GM19467 (cell line): ENCODE measurements at regions not wholly inside any gene's neighbourhood (a gene's known extent, or its start where the extent isn't known, plus 50 kb on each side); places are given as distances from the start of the nearest gene placed in this dataset.

ENCODE experiments used
- ATAC-seq: cut with Tn5 transposase; IDR thresholded peaks from one replicate; pipeline ENCODE4 v1.9.1; 2021; ENCODE audit warnings: mild to moderate bottlenecking, moderate library complexity; ENCODE audit not compliant: unreplicated experiment

- ATAC-seq, result no peak
Observed at GRCh38 chr2:61722800-61723199, 131.1 kb downstream of the FAM161A start.

DNA sequence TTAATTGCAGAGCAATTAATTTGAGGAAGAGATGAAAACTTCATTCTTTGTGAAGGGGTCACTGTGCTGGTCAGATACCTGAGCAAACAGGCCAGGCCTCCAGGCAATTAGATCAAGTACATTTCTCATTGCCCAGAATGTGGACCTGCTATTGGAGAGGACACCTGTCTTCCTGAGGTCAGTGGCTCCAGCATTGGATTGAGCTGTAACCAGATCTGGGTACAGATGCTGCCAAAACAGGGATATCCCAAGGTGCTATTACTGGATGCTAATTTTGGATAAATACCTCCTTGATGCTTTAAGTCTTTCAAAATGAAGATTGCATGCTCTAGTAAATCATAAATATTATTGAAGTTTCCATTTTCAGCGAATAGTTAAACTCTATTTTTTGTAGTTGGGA is 131.5 kb downstream of the FAM161A start:
- no peak for ATAC-seq

- ATAC-seq, result no peak
Observed at GRCh38 chr2:61721382-61721781, 132.5 kb downstream of the FAM161A start.

DNA sequence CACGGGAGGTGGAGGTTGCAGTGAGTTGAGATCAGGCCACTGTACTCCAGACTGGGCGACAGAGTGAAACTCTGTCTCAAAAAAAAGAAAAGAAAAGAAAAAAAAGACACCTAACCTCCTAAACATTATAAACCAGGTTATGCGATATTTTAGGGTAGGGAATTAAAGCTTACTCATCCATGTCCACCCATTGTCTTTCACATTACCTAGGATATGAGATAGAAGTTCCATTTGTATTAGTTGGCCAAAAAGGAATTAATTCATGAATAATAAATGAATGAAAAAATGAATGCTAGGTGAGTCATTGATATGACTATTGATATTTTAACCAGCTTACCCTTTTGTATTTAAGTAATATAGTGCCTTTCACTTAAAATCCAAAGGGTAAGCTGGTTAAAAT is 132.9 kb downstream of the FAM161A start:
- ATAC-seq, result no peak

GRCh38 chr2:61718965-61719364 is 134.9 kb downstream of the FAM161A start:
- no peak for ATAC-seq

GRCh38 chr2:61715506-61715905 is 138.4 kb downstream of the FAM161A start:
- ATAC-seq, result no peak

DNA sequence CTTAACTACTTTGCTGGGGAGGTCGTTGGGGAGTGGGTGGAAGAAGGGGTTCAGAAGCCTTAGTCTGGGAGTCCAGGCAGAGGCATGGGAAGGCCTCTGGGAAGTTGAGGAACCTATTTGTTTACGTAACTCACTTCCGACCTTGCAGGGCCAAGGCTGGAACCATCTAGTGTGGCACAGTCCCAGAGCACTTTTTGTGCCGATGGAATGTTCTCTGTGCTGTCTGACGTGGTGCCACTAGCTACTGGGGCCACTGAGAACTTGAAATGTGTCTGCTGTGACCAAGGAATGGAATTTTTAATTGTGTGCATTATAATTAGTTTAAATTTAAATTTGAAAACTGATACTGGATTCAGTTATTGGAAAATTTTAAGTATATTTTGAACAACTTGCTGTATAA is 139.7 kb downstream of the FAM161A start:
- no peak for ATAC-seq

- ATAC-seq, result no peak
Observed at GRCh38 chr2:61713457-61713856, 140.4 kb downstream of the FAM161A start.

DNA sequence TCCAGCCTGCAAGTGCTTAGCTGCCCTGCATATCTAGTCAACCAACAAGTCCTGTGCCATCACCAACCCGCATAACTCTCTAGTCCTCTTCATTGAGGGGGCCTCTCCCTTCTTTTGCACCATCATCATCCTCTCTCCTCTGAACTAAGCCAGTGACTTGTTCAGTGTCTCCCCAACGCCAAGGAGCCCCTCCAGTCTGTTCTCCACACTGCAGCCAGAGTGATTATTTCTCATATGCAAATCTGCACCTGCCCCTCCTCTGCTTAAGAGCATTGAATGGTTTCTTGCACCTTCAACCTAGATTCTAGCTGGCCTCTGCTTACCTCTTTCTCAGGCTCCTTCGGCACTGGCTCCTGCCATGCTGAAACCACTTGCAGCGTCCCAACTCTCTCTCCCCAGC is 141.8 kb downstream of the FAM161A start:
- no peak for ATAC-seq

- ATAC-seq, result no peak
Observed at GRCh38 chr2:61710711-61711110, 143.1 kb downstream of the FAM161A start.

GRCh38 chr2:61707984-61708852 is 145.6 kb downstream of the FAM161A start:
- peak; percentile 94 for ATAC-seq

GRCh38 chr2:61705625-61706024 is 148.2 kb downstream of the FAM161A start:
- no peak for ATAC-seq

DNA sequence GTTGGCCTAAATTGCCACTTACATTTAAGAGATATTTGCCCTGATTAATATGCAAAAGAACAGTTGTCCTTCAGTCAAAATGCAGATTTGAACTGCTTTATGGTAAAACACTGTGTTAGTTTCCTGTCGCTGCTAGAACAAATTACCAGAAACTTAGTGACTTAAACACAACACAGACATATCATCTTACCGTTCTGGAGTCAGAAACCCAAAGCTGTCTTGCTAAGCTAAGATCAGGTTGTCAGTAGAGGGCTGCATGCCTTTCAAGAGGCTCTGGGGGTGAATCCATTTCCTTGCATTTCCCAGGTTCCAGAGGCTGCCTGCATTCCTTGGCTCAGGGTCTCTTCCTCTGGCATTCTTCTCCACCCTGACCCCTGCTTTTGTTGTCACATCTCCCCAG is 149.5 kb downstream of the FAM161A start:
- no peak for ATAC-seq

DNA sequence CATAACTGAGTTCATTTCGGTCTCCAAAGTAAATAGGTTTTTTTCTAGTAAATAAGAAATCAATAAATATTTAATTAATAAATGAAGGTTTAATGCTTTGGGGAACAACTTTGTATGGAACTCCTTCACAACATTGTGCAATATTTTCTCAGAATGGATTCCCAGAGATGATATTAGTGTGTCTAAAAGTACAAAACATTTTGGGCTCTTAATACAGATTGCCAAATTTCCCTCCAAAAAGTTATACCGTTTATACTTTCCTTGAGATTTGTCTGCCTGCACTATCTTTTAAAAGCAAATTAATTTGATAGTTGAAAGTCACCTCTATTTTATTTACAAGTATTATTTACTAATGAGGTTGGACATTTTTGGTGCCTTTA is 151.8 kb downstream of the FAM161A start:
- ATAC-seq, result no peak

- no peak for ATAC-seq
Observed at GRCh38 chr2:61700464-61700863, 153.4 kb downstream of the FAM161A start.

DNA sequence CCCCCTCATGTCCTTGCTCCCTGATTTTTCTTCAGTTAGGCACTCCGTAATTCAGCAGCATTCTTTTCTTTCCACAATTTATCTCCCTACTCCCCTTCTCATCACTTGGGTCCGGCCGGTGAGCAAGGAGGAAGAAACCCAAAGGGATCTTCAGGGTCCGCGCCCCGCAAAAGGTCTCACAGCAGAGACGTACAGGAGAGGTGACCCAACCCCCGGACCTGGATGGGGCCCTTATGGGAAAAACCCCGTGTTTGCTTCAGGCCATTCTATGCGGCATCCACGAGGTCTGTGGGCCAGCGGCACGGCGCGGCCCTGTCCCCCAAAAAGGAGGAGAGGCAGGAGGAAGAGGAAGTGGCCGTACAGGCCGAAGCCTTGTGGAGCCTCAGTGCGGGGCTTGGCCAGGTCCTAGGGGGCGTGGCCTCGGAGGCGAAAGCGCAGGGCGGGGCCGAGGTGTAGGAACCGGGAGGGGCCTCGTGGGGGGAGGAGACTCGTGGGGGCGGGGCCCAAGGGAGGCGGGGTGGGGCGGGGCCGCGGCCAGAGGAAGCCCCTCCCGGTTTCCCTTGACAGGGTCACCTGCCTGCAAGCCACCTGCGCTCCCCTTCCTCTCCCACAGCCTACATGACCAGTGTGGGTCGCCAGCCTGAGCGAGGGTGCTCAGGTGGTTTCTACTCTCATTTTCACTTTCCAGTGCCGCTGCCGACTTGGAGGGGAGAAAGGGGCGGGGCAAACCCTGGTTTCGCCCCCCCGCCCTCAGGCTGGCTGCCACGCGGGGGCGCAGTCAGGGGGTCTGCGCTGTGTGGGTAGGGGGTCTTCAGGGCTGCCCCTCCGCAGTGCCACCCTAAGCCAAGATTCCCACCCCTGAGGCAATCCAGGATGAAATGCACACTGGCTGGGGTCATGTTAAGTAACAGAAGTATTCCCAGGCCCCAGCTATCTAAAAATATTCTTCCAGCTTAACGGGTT is 156.4 kb upstream of the XPO1 start:
- peak; percentile 94 for ATAC-seq

GRCh38 chr2:61693744-61694143 is 155.6 kb upstream of the XPO1 start:
- ATAC-seq, result no peak

GRCh38 chr2:61690078-61690596 is 152.0 kb upstream of the XPO1 start:
- no peak for ATAC-seq

DNA sequence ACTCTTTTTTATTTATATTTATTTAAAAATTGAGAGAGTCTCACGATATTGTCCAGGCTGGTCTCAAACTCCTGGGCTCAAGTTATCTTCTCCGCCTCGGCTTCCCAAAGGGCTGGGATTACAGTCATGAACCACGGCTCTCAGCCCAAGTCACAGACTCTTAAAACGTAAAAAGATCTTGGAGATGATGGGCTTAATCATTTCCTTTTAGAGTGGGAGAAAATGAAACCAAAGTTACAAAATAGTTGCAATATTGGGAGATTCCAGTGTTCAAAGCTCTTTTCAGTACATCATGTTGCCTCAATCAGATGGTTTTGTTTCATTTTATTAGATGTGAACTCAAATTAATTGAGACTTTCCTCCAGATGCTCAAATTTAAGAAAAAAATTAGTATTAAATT is 151.4 kb upstream of the XPO1 start:
- ATAC-seq, result no peak

- ATAC-seq, result no peak
Observed at GRCh38 chr2:61688369-61689334, 150.5 kb upstream of the XPO1 start.
